ENCODE measurements at regions not wholly inside any gene's neighbourhood (a gene's known extent, or its start where the extent isn't known, plus 50 kb on each side); places are given as distances from the start of the nearest gene placed in this dataset.

DNA sequence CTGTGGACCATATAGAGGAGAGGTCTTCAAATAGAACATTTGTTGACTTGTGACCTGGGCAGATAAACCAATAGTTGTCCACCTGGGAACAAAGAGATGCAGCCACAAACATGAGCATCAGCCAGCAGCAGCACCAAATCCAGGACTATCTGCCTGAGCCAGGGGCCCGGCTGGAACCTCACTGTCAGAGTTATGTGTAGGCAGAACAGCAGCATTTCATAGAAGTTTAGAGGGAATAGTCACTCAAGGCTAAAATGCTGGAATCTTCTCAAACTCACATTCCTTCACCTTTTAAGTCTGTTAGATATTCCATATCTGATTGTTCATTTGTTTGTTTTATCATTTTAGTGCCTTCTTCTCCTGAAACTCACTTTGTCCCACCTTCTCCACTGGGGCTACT lies 72.2 kb upstream of the IL6 start:
- TF ChIP-seq, protein P1, sequence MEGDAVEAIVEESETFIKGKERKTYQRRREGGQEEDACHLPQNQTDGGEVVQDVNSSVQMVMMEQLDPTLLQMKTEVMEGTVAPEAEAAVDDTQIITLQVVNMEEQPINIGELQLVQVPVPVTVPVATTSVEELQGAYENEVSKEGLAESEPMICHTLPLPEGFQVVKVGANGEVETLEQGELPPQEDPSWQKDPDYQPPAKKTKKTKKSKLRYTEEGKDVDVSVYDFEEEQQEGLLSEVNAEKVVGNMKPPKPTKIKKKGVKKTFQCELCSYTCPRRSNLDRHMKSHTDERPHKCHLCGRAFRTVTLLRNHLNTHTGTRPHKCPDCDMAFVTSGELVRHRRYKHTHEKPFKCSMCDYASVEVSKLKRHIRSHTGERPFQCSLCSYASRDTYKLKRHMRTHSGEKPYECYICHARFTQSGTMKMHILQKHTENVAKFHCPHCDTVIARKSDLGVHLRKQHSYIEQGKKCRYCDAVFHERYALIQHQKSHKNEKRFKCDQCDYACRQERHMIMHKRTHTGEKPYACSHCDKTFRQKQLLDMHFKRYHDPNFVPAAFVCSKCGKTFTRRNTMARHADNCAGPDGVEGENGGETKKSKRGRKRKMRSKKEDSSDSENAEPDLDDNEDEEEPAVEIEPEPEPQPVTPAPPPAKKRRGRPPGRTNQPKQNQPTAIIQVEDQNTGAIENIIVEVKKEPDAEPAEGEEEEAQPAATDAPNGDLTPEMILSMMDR (IDR thresholded peaks at IDR 0.05) = no peak
- no peak for TF ChIP-seq RFX5 (IDR thresholded peaks at IDR 0.05)
- no peak for TF ChIP-seq EP300 (IDR thresholded peaks at IDR 0.05)
- no peak for TF ChIP-seq RARB (CRISPR knock-in tag; IDR thresholded peaks at IDR 0.05)
- TF ChIP-seq MYC (IDR thresholded peaks at IDR 0.05; ENCODE audit: borderline replicate concordance, low read length) = no peak
- TF ChIP-seq, protein P2, sequence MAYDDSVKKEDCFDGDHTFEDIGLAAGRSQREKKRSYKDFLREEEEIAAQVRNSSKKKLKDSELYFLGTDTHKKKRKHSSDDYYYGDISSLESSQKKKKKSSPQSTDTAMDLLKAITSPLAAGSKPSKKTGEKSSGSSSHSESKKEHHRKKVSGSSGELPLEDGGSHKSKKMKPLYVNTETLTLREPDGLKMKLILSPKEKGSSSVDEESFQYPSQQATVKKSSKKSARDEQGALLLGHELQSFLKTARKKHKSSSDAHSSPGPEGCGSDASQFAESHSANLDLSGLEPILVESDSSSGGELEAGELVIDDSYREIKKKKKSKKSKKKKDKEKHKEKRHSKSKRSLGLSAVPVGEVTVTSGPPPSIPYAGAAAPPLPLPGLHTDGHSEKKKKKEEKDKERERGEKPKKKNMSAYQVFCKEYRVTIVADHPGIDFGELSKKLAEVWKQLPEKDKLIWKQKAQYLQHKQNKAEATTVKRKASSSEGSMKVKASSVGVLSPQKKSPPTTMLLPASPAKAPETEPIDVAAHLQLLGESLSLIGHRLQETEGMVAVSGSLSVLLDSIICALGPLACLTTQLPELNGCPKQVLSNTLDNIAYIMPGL (CRISPR knock-in tag; IDR thresholded peaks at IDR 0.05; ENCODE audit: borderline replicate concordance) = no peak
- no peak for TF ChIP-seq HOXB13 (CRISPR knock-in tag; IDR thresholded peaks at IDR 0.05; ENCODE audit: low read depth)
- TF ChIP-seq NPAS2 (CRISPR knock-in tag; IDR thresholded peaks at IDR 0.05; ENCODE audit: borderline replicate concordance) = no peak
